ENCODE measurements at regions not wholly inside any gene's neighbourhood (a gene's known extent, or its start where the extent isn't known, plus 50 kb on each side); places are given as distances from the start of the nearest gene placed in this dataset.

GRCh38 chrX:58051346-58051745 lies 141.1 kb upstream of the ZXDA start:
- Mint-ChIP-seq H3K27ac (no peak overlapping the region), H3K9me3 (peaks cover 13% of the 10 kb centered on the region)
- DNase-seq: no peak

GRCh38 chrX:58044130-58044529 lies 133.9 kb upstream of the ZXDA start:
- Mint-ChIP-seq H3K27ac (no peak overlapping the region), H3K9me3 (peaks cover 13% of the 10 kb centered on the region), H3K4me3 (no peak overlapping the region), H3K4me1 (ENCODE audit: low read depth) (no peaks in the 10 kb centered on the region), H3K27me3 (peaks cover 51% of the 10 kb centered on the region), H3K36me3 (ENCODE audit: low read depth) (no peaks in the 10 kb centered on the region)
- DNase-seq: no peak

More at GRCh38 chrX:58051346-58051745, 141.1 kb upstream of the ZXDA start:
- H3K27me3 Mint-ChIP-seq: peaks cover 52% of the 10 kb centered on the region
- no peaks in the 10 kb centered on the region for H3K4me1 Mint-ChIP-seq (ENCODE audit: low read depth)
- H3K4me3 Mint-ChIP-seq: no peak overlapping the region
- H3K36me3 Mint-ChIP-seq (ENCODE audit: low read depth): no peaks in the 10 kb centered on the region

GRCh38 chrX:58025979-58026378 lies 115.7 kb upstream of the ZXDA start:
- H3K27ac Mint-ChIP-seq: no peak overlapping the region
- H3K27me3 Mint-ChIP-seq: peaks cover 36% of the 10 kb centered on the region
- no peaks in the 10 kb centered on the region for H3K9me3 Mint-ChIP-seq
- H3K36me3 Mint-ChIP-seq (ENCODE audit: low read depth): no peaks in the 10 kb centered on the region
- no peak for DNase-seq
- H3K4me3 Mint-ChIP-seq: no peak overlapping the region
- peaks cover 7% of the 10 kb centered on the region for H3K4me1 Mint-ChIP-seq (ENCODE audit: low read depth)

- DNase-seq: no peak
- H3K27me3 Mint-ChIP-seq: peaks cover 50% of the 10 kb centered on the region
- no peak overlapping the region for H3K27ac Mint-ChIP-seq
- no peaks in the 10 kb centered on the region for H3K4me1 Mint-ChIP-seq (ENCODE audit: low read depth)
- no peak overlapping the region for H3K4me3 Mint-ChIP-seq
- peaks cover 14% of the 10 kb centered on the region for H3K9me3 Mint-ChIP-seq
- no peaks in the 10 kb centered on the region for H3K36me3 Mint-ChIP-seq (ENCODE audit: low read depth)
These were observed 75.7 kb upstream of the ZXDA start for GRCh38 chrX:57985951-57986350.

- Mint-ChIP-seq H3K27ac (no peak overlapping the region), H3K27me3 (peaks cover 46% of the 10 kb centered on the region), H3K9me3 (peaks cover 14% of the 10 kb centered on the region), H3K36me3 (ENCODE audit: low read depth) (no peaks in the 10 kb centered on the region), H3K4me3 (no peak overlapping the region), H3K4me1 (ENCODE audit: low read depth) (no peaks in the 10 kb centered on the region)
- no peak for DNase-seq
These were observed 74.4 kb upstream of the ZXDA start for GRCh38 chrX:57984620-57985019.

GRCh38 chrX:57977992-57978391 lies 67.7 kb upstream of the ZXDA start:
- no peaks in the 10 kb centered on the region for H3K4me1 Mint-ChIP-seq (ENCODE audit: low read depth)
- H3K9me3 Mint-ChIP-seq: no peaks in the 10 kb centered on the region
- no peak overlapping the region for H3K4me3 Mint-ChIP-seq
- no peak for DNase-seq
- H3K36me3 Mint-ChIP-seq (ENCODE audit: low read depth): no peaks in the 10 kb centered on the region
- H3K27me3 Mint-ChIP-seq: peaks cover 59% of the 10 kb centered on the region
- H3K27ac Mint-ChIP-seq: no peak overlapping the region

- no peaks in the 10 kb centered on the region for H3K4me1 Mint-ChIP-seq (ENCODE audit: low read depth)
- peaks cover 30% of the 10 kb centered on the region for H3K27me3 Mint-ChIP-seq
- H3K9me3 Mint-ChIP-seq: peaks cover 24% of the 10 kb centered on the region
- H3K36me3 Mint-ChIP-seq (ENCODE audit: low read depth): no peaks in the 10 kb centered on the region
- no peak for DNase-seq
- no peak overlapping the region for H3K4me3 Mint-ChIP-seq
- H3K27ac Mint-ChIP-seq: no peak overlapping the region
These were observed 54.7 kb upstream of the ZXDA start for GRCh38 chrX:57964975-57965374.
